ENCODE measurements at regions not wholly inside any gene's neighbourhood (a gene's known extent, or its start where the extent isn't known, plus 50 kb on each side); places are given as distances from the start of the nearest gene placed in this dataset.

GRCh38 chr18:49672853-49673252 lies 111.0 kb downstream of the LIPG start:
- H4K20me1 ChIP-seq (ENCODE audit: insufficient read depth), result no peaks in the 10 kb centered on the region
- H3K36me3 ChIP-seq (replicated peaks in 1 of 2; ENCODE audit: control insufficient read depth in 1 of 2, insufficient read depth in 2 of 2, low read length in 1 of 2), result no peaks in the 10 kb centered on the region
- H3K9me3 ChIP-seq, result no peaks in the 10 kb centered on the region
- TF ChIP-seq JUND (IDR thresholded peaks at IDR 0.05) (no peak), REST (IDR thresholded peaks at IDR 0.05; ENCODE audit: low read depth, low read length) (no peak), USF2 (IDR thresholded peaks at IDR 0.05; ENCODE audit: borderline replicate concordance, low read depth, low read length) (no peak), SMC3 (IDR thresholded peaks at IDR 0.05; ENCODE audit: low read depth, low read length) (no peak), MAX (IDR thresholded peaks at IDR 0.05; ENCODE audit: low read depth) (no peak), FOXJ3 (CRISPR knock-in tag; IDR thresholded peaks at IDR 0.05) (no peak), TEAD4 (IDR thresholded peaks at IDR 0.05; ENCODE audit: borderline replicate concordance, insufficient read depth) (no peak), NRF1 (IDR thresholded peaks at IDR 0.05; ENCODE audit: low read depth, low read length) (no peak), USF1 (IDR thresholded peaks at IDR 0.05; ENCODE audit: borderline replicate concordance, low read depth) (no peak), RCOR1 (IDR thresholded peaks at IDR 0.05; ENCODE audit: low read length) (no peak)
- H3K4me2 ChIP-seq, result no peak overlapping the region
- no peaks in the 10 kb centered on the region; the same call in 1 of the 2 replicates for H3K27me3 ChIP-seq (ENCODE audit: insufficient read depth)
- DNase-seq, result no peak
- no peak overlapping the region for H2AFZ ChIP-seq (ENCODE audit: low read depth)
- POLR2A ChIA-PET, result no interaction called here
- H3K4me3 ChIP-seq (ENCODE audit: low read depth in 2 of 2, low read length in 1 of 2), result no peak overlapping the region
- no peak overlapping the region for H3K27ac ChIP-seq (ENCODE audit: low read depth in 2 of 2, low read length in 1 of 2)
- H3K4me1 ChIP-seq (ENCODE audit: control insufficient read depth in 1 of 2, insufficient read depth in 2 of 2, low read depth in 1 of 2, low read length in 1 of 2), result 0 out of 4 replicates have a peak, but pooled peaks cover 0 to 6% of the 10 kb centered on the region in 2 experiments
- 25% methylated on average over 1 of the region's 1 CpG for WGBS (ENCODE audit: low lambda C conversion rate)
- H3K9me2 ChIP-seq, result no peaks in the 10 kb centered on the region
- H3F3A ChIP-seq (replicated peaks; ENCODE audit: insufficient read depth), result no peaks in the 10 kb centered on the region
- no peak overlapping the region for H3K9ac ChIP-seq
- no peaks in the 10 kb centered on the region for H3K79me2 ChIP-seq (ENCODE audit: insufficient read depth)
- CTCF ChIA-PET, result no interaction called here

- H3K4me2 ChIP-seq, result no peak overlapping the region
- no peaks in the 10 kb centered on the region for H4K20me1 ChIP-seq (ENCODE audit: insufficient read depth)
- no peaks in the 10 kb centered on the region for H3K9me2 ChIP-seq
- CTCF ChIA-PET, result interaction anchor here (1.0 kb wide), 1 partner anchor 12 kb away, joined by 3 read pairs; no protein-coding TSS in a partner anchor
- H3K9ac ChIP-seq, result no peak overlapping the region
- no peak overlapping the region for H3K4me3 ChIP-seq (ENCODE audit: low read depth in 2 of 2, low read length in 1 of 2)
- H2AFZ ChIP-seq (ENCODE audit: low read depth), result no peak overlapping the region
- no peak overlapping the region for H3K27ac ChIP-seq (ENCODE audit: low read depth in 2 of 2, low read length in 1 of 2)
- 89% methylated on average over 5 of the region's 5 CpGs for WGBS (ENCODE audit: low lambda C conversion rate)
- H3K9me3 ChIP-seq, result no peaks in the 10 kb centered on the region
- H3K36me3 ChIP-seq (replicated peaks in 1 of 2; ENCODE audit: control insufficient read depth in 1 of 2, insufficient read depth in 2 of 2, low read length in 1 of 2), result no peaks in the 10 kb centered on the region
- peaks cover 10 to 11% of the 10 kb centered on the region in 2 experiments for H3K4me1 ChIP-seq (ENCODE audit: control insufficient read depth in 1 of 2, insufficient read depth in 2 of 2, low read depth in 1 of 2, low read length in 1 of 2)
- H3F3A ChIP-seq (replicated peaks; ENCODE audit: insufficient read depth), result peaks cover 19% of the 10 kb centered on the region
- no peak for DNase-seq
- no peaks in the 10 kb centered on the region for H3K79me2 ChIP-seq (ENCODE audit: insufficient read depth)
- no peaks in the 10 kb centered on the region; the same call in 1 of the 2 replicates for H3K27me3 ChIP-seq (ENCODE audit: insufficient read depth)
- POLR2A ChIA-PET, result no interaction called here
- TF ChIP-seq CTCF (IDR thresholded peaks at IDR 0.05), result no peak
- no peak for TF ChIP-seq USF1 (IDR thresholded peaks at IDR 0.05; ENCODE audit: borderline replicate concordance, low read depth)
- TF ChIP-seq SIN3A (IDR thresholded peaks at IDR 0.05; ENCODE audit: borderline replicate concordance, low read depth, low read length), result no peak
- TF ChIP-seq NRF1 (IDR thresholded peaks at IDR 0.05; ENCODE audit: low read depth, low read length), result no peak
- no peak for TF ChIP-seq FOXM1 (IDR thresholded peaks at IDR 0.05; ENCODE audit: low read depth)
- TF ChIP-seq PBX3 (IDR thresholded peaks at IDR 0.05), result no peak
- no peak for TF ChIP-seq FOXJ3 (CRISPR knock-in tag; IDR thresholded peaks at IDR 0.05)
- TF ChIP-seq RXRA (IDR thresholded peaks at IDR 0.05; ENCODE audit: borderline replicate concordance, low read depth), result no peak
- no peak for TF ChIP-seq GATA2 (CRISPR knock-in tag; IDR thresholded peaks at IDR 0.05)
Observed at GRCh38 chr18:49669403-49669802, 107.5 kb downstream of the LIPG start.
